HepG2 (cell line): ENCODE measurements at regions not wholly inside any gene's neighbourhood (a gene's known extent, or its start where the extent isn't known, plus 50 kb on each side); places are given as distances from the start of the nearest gene placed in this dataset.

Source experiments
- ASH2L ChIP-seq: fragments of 300-600, 200-600 bp; sonication (generic); IDR thresholded peaks from 2 replicates; pipeline ENCODE4 v1.7.0; 2017; ENCODE audit warnings: low read depth, mild to moderate bottlenecking, moderate library complexity, mixed read lengths, low read length; ENCODE audit not compliant: insufficient read length
- FOXO4 ChIP-seq: sonication (generic); formaldehyde crosslinking; conservative IDR thresholded peaks from 2 replicates; pipeline ENCODE4 v1.8.1; 2023; ENCODE audit warnings: missing genetic modification reagents
- NFIC ChIP-seq: IDR thresholded peaks from 2 replicates; pipeline ENCODE4 v1.6.1; 2012; ENCODE audit warnings: mild to moderate bottlenecking, low read length, inconsistent platforms
- PLRG1 ChIP-seq: fragments of 450-650 bp; conservative IDR thresholded peaks from 2 replicates; pipeline ENCODE4 v1.6.1; 2016
- POGZ ChIP-seq: sonication (generic); formaldehyde crosslinking; IDR thresholded peaks from 2 replicates; pipeline ENCODE4 v1.4.0; 2020; ENCODE audit warnings: mild to moderate bottlenecking, missing genetic modification reagents
- SALL1 ChIP-seq: sonication (generic); formaldehyde crosslinking; IDR thresholded peaks from 2 replicates; pipeline ENCODE4 v1.8.0; 2022; ENCODE audit warnings: mild to moderate bottlenecking, missing genetic modification reagents
- U2AF1 ChIP-seq: fragments of 200-400 bp; formaldehyde crosslinking; optimal IDR thresholded peaks from 2 replicates; pipeline ENCODE3; 2017; ENCODE audit warnings: mild to moderate bottlenecking, low read depth, low read length
- ZNF501 ChIP-seq: sonication (generic); formaldehyde crosslinking; IDR thresholded peaks from 2 replicates; pipeline ENCODE4 v1.5.1; 2020; ENCODE audit warnings: mild to moderate bottlenecking, moderate library complexity, missing genetic modification reagents
- ZNF580 ChIP-seq: IDR thresholded peaks from 2 replicates; pipeline ENCODE4 v1.6.1; 2016; ENCODE audit warnings: low read depth, borderline replicate concordance
- ZNF7 ChIP-seq: IDR thresholded peaks from 2 replicates; pipeline ENCODE4 v1.6.1; 2016; ENCODE audit warnings: missing biosample characterization, missing genetic modification reagents
- ZNF710 ChIP-seq: sonication (generic); formaldehyde crosslinking; IDR thresholded peaks from 2 replicates; pipeline ENCODE4 v1.5.0; 2020; ENCODE audit warnings: mild to moderate bottlenecking, missing genetic modification reagents, borderline replicate concordance
- TF ChIP-seq, protein P1 (sequence below): sonication (generic); formaldehyde crosslinking; IDR thresholded peaks from 2 replicates; pipeline ENCODE4 v1.4.0; 2020; ENCODE audit warnings: missing genetic modification reagents; ENCODE audit errors: not compliant biosample characterization
- TF ChIP-seq, protein P2 (sequence below): sonication (generic); formaldehyde crosslinking; IDR thresholded peaks from 2 replicates; pipeline ENCODE4 v1.8.1; 2023; ENCODE audit warnings: mild to moderate bottlenecking, missing genetic modification reagents, borderline replicate concordance
- TF ChIP-seq, protein P3 (sequence below): sonication (generic); formaldehyde crosslinking; IDR thresholded peaks from 2 replicates; pipeline ENCODE4 v1.8.0; 2022; ENCODE audit warnings: mild to moderate bottlenecking, missing genetic modification reagents
- TF ChIP-seq, protein P4 (sequence below): sonication (generic); formaldehyde crosslinking; IDR thresholded peaks from 2 replicates; pipeline ENCODE4 v1.4.0; 2020; ENCODE audit warnings: missing genetic modification reagents
- TF ChIP-seq, protein P5 (sequence below): sonication (generic); formaldehyde crosslinking; IDR thresholded peaks from 2 replicates; pipeline ENCODE4 v1.4.0; 2020; ENCODE audit warnings: mild to moderate bottlenecking, missing genetic modification reagents

DNA sequence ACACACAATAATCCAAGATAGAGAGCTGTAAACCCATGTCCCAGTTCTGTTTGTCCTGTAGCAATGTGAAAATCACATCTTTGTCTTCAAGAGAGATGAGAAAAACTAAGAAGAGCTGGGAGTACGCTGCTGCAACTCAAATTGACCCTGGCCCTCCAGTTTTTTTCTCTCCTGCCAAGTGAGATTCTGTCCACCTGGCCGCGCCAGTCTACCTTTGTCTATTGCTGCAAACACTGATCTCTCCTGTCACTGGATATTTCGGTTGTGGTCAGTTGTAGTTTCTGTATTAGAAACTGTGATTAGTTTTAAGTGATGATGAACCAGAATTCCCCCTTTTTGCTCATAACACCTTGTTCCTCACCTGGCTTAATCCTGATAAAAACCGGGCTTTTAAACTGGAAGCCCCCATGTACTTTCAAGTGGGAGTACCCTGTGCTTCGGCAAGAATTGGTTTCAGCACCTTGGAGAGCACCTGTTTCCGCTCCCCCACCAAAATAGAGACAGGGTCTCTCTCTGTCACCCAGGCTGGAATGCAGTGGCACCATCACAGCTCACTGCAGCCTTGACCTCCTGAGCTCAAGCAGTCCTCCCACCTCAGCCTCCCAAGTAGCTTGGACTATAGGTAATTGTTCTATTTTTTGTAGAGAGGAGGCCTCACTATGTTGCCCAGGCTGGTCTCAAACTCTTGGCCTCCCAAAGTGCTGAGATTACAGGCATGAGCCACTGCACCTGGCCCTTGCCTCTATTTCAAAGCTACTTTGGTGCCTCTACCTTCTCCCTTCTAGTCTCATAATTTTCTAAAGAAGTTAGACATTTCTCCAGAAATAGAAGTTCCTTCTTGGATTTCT is 156.8 kb downstream of the PHETA1 start (continued):
- TF ChIP-seq, protein P1, sequence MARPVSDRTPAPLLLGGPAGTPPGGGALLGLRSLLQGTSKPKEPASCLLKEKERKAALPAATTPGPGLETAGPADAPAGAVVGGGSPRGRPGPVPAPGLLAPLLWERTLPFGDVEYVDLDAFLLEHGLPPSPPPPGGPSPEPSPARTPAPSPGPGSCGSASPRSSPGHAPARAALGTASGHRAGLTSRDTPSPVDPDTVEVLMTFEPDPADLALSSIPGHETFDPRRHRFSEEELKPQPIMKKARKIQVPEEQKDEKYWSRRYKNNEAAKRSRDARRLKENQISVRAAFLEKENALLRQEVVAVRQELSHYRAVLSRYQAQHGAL (CRISPR knock-in tag) = no peak
- TF ChIP-seq, protein P2, sequence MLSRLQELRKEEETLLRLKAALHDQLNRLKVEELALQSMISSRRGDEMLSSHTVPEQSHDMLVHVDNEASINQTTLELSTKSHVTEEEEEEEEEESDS (CRISPR knock-in tag) = no peak
- TF ChIP-seq POGZ (no peak), NFIC (no peak), ASH2L (no peak), SALL1 (peak; percentile 43; the same call in 1 of the 2 replicates), ZNF580 (CRISPR knock-in tag) (no peak), ZNF7 (no peak), ZNF501 (CRISPR knock-in tag) (no peak), FOXO4 (CRISPR knock-in tag) (no peak), PLRG1 (no peak), ZNF710 (CRISPR knock-in tag) (no peak), U2AF1 (no peak)
- TF ChIP-seq, protein P3, sequence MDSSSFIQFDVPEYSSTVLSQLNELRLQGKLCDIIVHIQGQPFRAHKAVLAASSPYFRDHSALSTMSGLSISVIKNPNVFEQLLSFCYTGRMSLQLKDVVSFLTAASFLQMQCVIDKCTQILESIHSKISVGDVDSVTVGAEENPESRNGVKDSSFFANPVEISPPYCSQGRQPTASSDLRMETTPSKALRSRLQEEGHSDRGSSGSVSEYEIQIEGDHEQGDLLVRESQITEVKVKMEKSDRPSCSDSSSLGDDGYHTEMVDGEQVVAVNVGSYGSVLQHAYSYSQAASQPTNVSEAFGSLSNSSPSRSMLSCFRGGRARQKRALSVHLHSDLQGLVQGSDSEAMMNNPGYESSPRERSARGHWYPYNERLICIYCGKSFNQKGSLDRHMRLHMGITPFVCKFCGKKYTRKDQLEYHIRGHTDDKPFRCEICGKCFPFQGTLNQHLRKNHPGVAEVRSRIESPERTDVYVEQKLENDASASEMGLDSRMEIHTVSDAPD (CRISPR knock-in tag) = no peak
- TF ChIP-seq, protein P4, sequence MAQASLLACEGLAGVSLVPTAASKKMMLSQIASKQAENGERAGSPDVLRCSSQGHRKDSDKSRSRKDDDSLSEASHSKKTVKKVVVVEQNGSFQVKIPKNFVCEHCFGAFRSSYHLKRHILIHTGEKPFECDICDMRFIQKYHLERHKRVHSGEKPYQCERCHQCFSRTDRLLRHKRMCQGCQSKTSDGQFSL (CRISPR knock-in tag) = peak; percentile 80
- TF ChIP-seq, protein P5, sequence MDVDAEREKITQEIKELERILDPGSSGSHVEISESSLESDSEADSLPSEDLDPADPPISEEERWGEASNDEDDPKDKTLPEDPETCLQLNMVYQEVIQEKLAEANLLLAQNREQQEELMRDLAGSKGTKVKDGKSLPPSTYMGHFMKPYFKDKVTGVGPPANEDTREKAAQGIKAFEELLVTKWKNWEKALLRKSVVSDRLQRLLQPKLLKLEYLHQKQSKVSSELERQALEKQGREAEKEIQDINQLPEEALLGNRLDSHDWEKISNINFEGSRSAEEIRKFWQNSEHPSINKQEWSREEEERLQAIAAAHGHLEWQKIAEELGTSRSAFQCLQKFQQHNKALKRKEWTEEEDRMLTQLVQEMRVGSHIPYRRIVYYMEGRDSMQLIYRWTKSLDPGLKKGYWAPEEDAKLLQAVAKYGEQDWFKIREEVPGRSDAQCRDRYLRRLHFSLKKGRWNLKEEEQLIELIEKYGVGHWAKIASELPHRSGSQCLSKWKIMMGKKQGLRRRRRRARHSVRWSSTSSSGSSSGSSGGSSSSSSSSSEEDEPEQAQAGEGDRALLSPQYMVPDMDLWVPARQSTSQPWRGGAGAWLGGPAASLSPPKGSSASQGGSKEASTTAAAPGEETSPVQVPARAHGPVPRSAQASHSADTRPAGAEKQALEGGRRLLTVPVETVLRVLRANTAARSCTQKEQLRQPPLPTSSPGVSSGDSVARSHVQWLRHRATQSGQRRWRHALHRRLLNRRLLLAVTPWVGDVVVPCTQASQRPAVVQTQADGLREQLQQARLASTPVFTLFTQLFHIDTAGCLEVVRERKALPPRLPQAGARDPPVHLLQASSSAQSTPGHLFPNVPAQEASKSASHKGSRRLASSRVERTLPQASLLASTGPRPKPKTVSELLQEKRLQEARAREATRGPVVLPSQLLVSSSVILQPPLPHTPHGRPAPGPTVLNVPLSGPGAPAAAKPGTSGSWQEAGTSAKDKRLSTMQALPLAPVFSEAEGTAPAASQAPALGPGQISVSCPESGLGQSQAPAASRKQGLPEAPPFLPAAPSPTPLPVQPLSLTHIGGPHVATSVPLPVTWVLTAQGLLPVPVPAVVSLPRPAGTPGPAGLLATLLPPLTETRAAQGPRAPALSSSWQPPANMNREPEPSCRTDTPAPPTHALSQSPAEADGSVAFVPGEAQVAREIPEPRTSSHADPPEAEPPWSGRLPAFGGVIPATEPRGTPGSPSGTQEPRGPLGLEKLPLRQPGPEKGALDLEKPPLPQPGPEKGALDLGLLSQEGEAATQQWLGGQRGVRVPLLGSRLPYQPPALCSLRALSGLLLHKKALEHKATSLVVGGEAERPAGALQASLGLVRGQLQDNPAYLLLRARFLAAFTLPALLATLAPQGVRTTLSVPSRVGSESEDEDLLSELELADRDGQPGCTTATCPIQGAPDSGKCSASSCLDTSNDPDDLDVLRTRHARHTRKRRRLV = no peak
